Uterus (tissue), 2 donors: ENCODE measurements at regions not wholly inside any gene's neighbourhood (a gene's known extent, or its start where the extent isn't known, plus 50 kb on each side); places are given as distances from the start of the nearest gene placed in this dataset.

Experiments used
- POLR2A ChIP-seq, 2 donors: fragments of 450-650 bp; IDR thresholded peaks; one replicate each; pipeline ENCODE4 v1.6.1; 2016; ENCODE audit warnings: antibody characterized with exemption in 2 of 2, mild to moderate bottlenecking in 1 of 2, moderate library complexity in 1 of 2
- TF ChIP-seq, protein P1 (sequence below), 4 experiments: fragments of 200-600 bp in 2 of 4; fragments of 450-650 bp in 2 of 4; sonication (generic) in 2 of 4; IDR thresholded peaks; one replicate each; pipeline ENCODE4 v1.5.1; 2016 to 2019; ENCODE audit warnings: antibody characterized with exemption in 4 of 4, mild to moderate bottlenecking in 2 of 4, moderate library complexity in 1 of 4

DNA sequence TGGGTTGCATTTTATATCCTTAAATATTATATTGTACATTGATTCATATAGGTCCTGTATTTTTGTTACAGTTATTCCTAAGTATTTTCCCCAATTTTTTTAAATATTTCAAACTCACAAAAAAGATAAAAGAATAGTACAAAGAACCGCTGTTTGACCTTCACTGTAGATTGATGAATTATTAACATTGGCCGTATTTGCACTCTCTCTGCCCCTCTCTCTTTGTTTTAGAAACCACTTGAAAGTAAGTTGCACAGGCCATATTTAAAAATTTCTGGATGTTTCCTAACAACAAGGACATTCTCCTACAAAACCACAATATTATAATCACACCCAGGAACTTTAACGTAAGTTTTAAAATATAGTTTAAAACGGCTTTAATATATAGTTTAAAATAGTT, 72.0 kb upstream of the DUSP22 start:
- no peak for TF ChIP-seq POLR2A (IDR thresholded peaks at IDR 0.05)
- TF ChIP-seq, protein P1, sequence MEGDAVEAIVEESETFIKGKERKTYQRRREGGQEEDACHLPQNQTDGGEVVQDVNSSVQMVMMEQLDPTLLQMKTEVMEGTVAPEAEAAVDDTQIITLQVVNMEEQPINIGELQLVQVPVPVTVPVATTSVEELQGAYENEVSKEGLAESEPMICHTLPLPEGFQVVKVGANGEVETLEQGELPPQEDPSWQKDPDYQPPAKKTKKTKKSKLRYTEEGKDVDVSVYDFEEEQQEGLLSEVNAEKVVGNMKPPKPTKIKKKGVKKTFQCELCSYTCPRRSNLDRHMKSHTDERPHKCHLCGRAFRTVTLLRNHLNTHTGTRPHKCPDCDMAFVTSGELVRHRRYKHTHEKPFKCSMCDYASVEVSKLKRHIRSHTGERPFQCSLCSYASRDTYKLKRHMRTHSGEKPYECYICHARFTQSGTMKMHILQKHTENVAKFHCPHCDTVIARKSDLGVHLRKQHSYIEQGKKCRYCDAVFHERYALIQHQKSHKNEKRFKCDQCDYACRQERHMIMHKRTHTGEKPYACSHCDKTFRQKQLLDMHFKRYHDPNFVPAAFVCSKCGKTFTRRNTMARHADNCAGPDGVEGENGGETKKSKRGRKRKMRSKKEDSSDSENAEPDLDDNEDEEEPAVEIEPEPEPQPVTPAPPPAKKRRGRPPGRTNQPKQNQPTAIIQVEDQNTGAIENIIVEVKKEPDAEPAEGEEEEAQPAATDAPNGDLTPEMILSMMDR (IDR thresholded peaks at IDR 0.05), result no peak
